ENCODE measurements at regions not wholly inside any gene's neighbourhood (a gene's known extent, or its start where the extent isn't known, plus 50 kb on each side); places are given as distances from the start of the nearest gene placed in this dataset.

- Histone ChIP-seq H3K9me3 (ENCODE audit: low read length) (no peaks in the 10 kb centered on the region; the same call in 1 of the 2 replicates), H3K79me2 (ENCODE audit: low read length) (no peaks in the 10 kb centered on the region)
- no peak for DNase-seq
Measured at GRCh38 chr5:126233256-126233655, 190.0 kb upstream of the GRAMD2B start.

GRCh38 chr5:126234563-126235195, 188.5 kb upstream of the GRAMD2B start:
- Histone ChIP-seq H3K9me3 (ENCODE audit: low read length) (no peaks in the 10 kb centered on the region), H3K4me2 (ENCODE audit: low read depth, low read length, poor library complexity, severe bottlenecking) (no peak overlapping the region), H3K9me2 (replicated peaks; ENCODE audit: insufficient read depth, low read length) (no peaks in the 10 kb centered on the region), H3K36me3 (ENCODE audit: insufficient read depth, low read length) (no peaks in the 10 kb centered on the region), H3K79me2 (ENCODE audit: low read length) (no peaks in the 10 kb centered on the region), H4K20me1 (ENCODE audit: insufficient read depth, low read depth, low read length) (no peaks in the 10 kb centered on the region), H3K27ac (ENCODE audit: low read length) (no peak overlapping the region), H2AFZ (ENCODE audit: low read length) (no peak overlapping the region), H3K4me3 (ENCODE audit: low read length) (no peak overlapping the region), H3K9ac (ENCODE audit: low read length) (no peak overlapping the region), H3K4me1 (ENCODE audit: low read length) (no peaks in the 10 kb centered on the region), H3K27me3 (ENCODE audit: low read length) (no peaks in the 10 kb centered on the region)
- DNase-seq, result peak; percentile 43

More at GRCh38 chr5:126233256-126233655, 190.0 kb upstream of the GRAMD2B start:
- Histone ChIP-seq H3K36me3 (ENCODE audit: insufficient read depth, low read length) (no peaks in the 10 kb centered on the region), H3K4me2 (ENCODE audit: low read depth, low read length, poor library complexity, severe bottlenecking) (no peak overlapping the region), H3K9ac (ENCODE audit: low read length) (no peak overlapping the region), H3K27ac (ENCODE audit: low read length) (no peak overlapping the region), H4K20me1 (ENCODE audit: insufficient read depth, low read depth, low read length) (no peaks in the 10 kb centered on the region), H3K4me3 (ENCODE audit: low read length) (no peak overlapping the region), H3K27me3 (ENCODE audit: low read length) (no peaks in the 10 kb centered on the region), H3K4me1 (ENCODE audit: low read length) (no peaks in the 10 kb centered on the region), H2AFZ (ENCODE audit: low read length) (no peak overlapping the region), H3K9me2 (replicated peaks; ENCODE audit: insufficient read depth, low read length) (no peaks in the 10 kb centered on the region)

DNA sequence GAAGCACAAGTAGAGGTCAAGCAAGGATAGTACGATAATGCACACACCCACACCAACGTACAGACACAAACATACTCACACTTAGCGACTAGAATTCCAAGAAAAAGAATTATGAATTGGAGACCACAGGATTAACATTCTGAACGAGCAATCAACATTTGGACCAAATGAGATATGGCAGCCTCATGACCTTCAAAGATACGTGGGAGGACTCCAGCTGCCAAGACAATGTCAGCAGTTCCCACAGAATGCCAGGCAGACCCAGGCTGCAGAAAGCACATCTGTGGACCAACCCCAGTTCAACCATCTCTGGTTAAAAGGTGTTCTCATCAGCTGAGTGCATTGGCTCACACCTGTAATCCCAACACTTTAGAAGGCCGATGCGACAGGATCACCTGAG, 187.6 kb upstream of the GRAMD2B start:
- H4K20me1 ChIP-seq (ENCODE audit: insufficient read depth, low read depth, low read length), result no peaks in the 10 kb centered on the region
- H2AFZ ChIP-seq (ENCODE audit: low read length), result no peak overlapping the region
- no peaks in the 10 kb centered on the region for H3K27me3 ChIP-seq (ENCODE audit: low read length)
- H3K9me3 ChIP-seq (ENCODE audit: low read length), result no peaks in the 10 kb centered on the region
- H3K4me2 ChIP-seq (ENCODE audit: low read depth, low read length, poor library complexity, severe bottlenecking), result no peak overlapping the region
- H3K9me2 ChIP-seq (replicated peaks; ENCODE audit: insufficient read depth, low read length), result no peaks in the 10 kb centered on the region
- DNase-seq, result no peak
- H3K36me3 ChIP-seq (ENCODE audit: insufficient read depth, low read length), result no peaks in the 10 kb centered on the region
- no peaks in the 10 kb centered on the region for H3K79me2 ChIP-seq (ENCODE audit: low read length)
- H3K4me3 ChIP-seq (ENCODE audit: low read length), result no peak overlapping the region
- no peaks in the 10 kb centered on the region for H3K4me1 ChIP-seq (ENCODE audit: low read length)
- no peak overlapping the region for H3K9ac ChIP-seq (ENCODE audit: low read length)
- no peak overlapping the region for H3K27ac ChIP-seq (ENCODE audit: low read length)

GRCh38 chr5:126236994-126237393, 186.2 kb upstream of the GRAMD2B start:
- Histone ChIP-seq H3K9ac (ENCODE audit: low read length) (no peak overlapping the region), H3K4me3 (ENCODE audit: low read length) (no peak overlapping the region), H3K9me3 (ENCODE audit: low read length) (no peaks in the 10 kb centered on the region), H2AFZ (ENCODE audit: low read length) (no peak overlapping the region), H3K36me3 (ENCODE audit: insufficient read depth, low read length) (no peaks in the 10 kb centered on the region), H3K4me2 (ENCODE audit: low read depth, low read length, poor library complexity, severe bottlenecking) (no peak overlapping the region), H3K4me1 (ENCODE audit: low read length) (no peaks in the 10 kb centered on the region), H3K27ac (ENCODE audit: low read length) (no peak overlapping the region), H3K27me3 (ENCODE audit: low read length) (no peaks in the 10 kb centered on the region), H3K9me2 (replicated peaks; ENCODE audit: insufficient read depth, low read length) (no peaks in the 10 kb centered on the region), H3K79me2 (ENCODE audit: low read length) (no peaks in the 10 kb centered on the region), H4K20me1 (ENCODE audit: insufficient read depth, low read depth, low read length) (no peaks in the 10 kb centered on the region)
- DNase-seq, result no peak

GRCh38 chr5:126248611-126249010, 174.6 kb upstream of the GRAMD2B start:
- Histone ChIP-seq H2AFZ (ENCODE audit: low read length) (no peak overlapping the region), H3K27ac (ENCODE audit: low read length) (no peak overlapping the region), H3K9me3 (ENCODE audit: low read length) (no peaks in the 10 kb centered on the region), H3K4me1 (ENCODE audit: low read length) (no peaks in the 10 kb centered on the region), H3K27me3 (ENCODE audit: low read length) (no peaks in the 10 kb centered on the region), H3K79me2 (ENCODE audit: low read length) (no peaks in the 10 kb centered on the region), H4K20me1 (ENCODE audit: insufficient read depth, low read depth, low read length) (no peaks in the 10 kb centered on the region), H3K36me3 (ENCODE audit: insufficient read depth, low read length) (no peaks in the 10 kb centered on the region), H3K9me2 (replicated peaks; ENCODE audit: insufficient read depth, low read length) (no peaks in the 10 kb centered on the region; the same call in 1 of the 2 replicates), H3K4me3 (ENCODE audit: low read length) (no peak overlapping the region), H3K9ac (ENCODE audit: low read length) (no peak overlapping the region), H3K4me2 (ENCODE audit: low read depth, low read length, poor library complexity, severe bottlenecking) (no peak overlapping the region)
- DNase-seq, result no peak

GRCh38 chr5:126251024-126251423, 172.2 kb upstream of the GRAMD2B start:
- H2AFZ ChIP-seq (ENCODE audit: low read length), result no peak overlapping the region
- H3K4me2 ChIP-seq (ENCODE audit: low read depth, low read length, poor library complexity, severe bottlenecking), result no peak overlapping the region
- H3K27ac ChIP-seq (ENCODE audit: low read length), result no peak overlapping the region
- no peaks in the 10 kb centered on the region for H3K9me3 ChIP-seq (ENCODE audit: low read length)
- no peaks in the 10 kb centered on the region; the same call in 1 of the 2 replicates for H3K9me2 ChIP-seq (replicated peaks; ENCODE audit: insufficient read depth, low read length)
- H3K27me3 ChIP-seq (ENCODE audit: low read length), result no peaks in the 10 kb centered on the region
- no peak overlapping the region for H3K9ac ChIP-seq (ENCODE audit: low read length)
- no peaks in the 10 kb centered on the region for H3K79me2 ChIP-seq (ENCODE audit: low read length)
- DNase-seq, result no peak
- no peaks in the 10 kb centered on the region for H3K4me1 ChIP-seq (ENCODE audit: low read length)
- H3K36me3 ChIP-seq (ENCODE audit: insufficient read depth, low read length), result no peaks in the 10 kb centered on the region
- no peaks in the 10 kb centered on the region for H4K20me1 ChIP-seq (ENCODE audit: insufficient read depth, low read depth, low read length)
- H3K4me3 ChIP-seq (ENCODE audit: low read length), result no peak overlapping the region

DNA sequence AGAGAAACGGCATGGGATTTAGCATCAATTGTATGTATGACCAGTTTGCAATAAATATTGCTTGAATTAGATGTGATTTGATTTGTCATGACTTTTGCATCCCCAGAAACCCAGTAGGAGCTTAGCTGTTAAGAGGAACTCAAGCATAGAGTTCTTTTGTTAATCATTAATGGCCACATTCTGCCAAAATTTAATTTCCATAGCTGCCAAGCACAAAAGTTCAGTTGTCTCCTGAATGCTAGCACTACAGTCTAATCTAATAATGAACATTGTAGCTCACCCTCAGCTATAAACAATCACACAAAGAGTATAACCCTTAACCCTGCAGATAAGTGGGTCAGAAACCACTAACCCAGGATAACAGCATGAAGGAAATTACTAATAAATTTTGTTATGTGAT, 169.8 kb upstream of the GRAMD2B start:
- H3K4me1 ChIP-seq (ENCODE audit: low read length), result no peaks in the 10 kb centered on the region
- no peaks in the 10 kb centered on the region; the same call in 1 of the 2 replicates for H3K9me2 ChIP-seq (replicated peaks; ENCODE audit: insufficient read depth, low read length)
- no peak overlapping the region for H3K27ac ChIP-seq (ENCODE audit: low read length)
- H3K4me3 ChIP-seq (ENCODE audit: low read length), result no peak overlapping the region
- no peak overlapping the region for H3K9ac ChIP-seq (ENCODE audit: low read length)
- no peaks in the 10 kb centered on the region for H3K27me3 ChIP-seq (ENCODE audit: low read length)
- H2AFZ ChIP-seq (ENCODE audit: low read length), result no peak overlapping the region
- no peaks in the 10 kb centered on the region for H4K20me1 ChIP-seq (ENCODE audit: insufficient read depth, low read depth, low read length)
- no peaks in the 10 kb centered on the region for H3K36me3 ChIP-seq (ENCODE audit: insufficient read depth, low read length)
- H3K79me2 ChIP-seq (ENCODE audit: low read length), result no peaks in the 10 kb centered on the region
- no peak for DNase-seq
- no peak overlapping the region for H3K4me2 ChIP-seq (ENCODE audit: low read depth, low read length, poor library complexity, severe bottlenecking)
- peaks cover 9% of the 10 kb centered on the region for H3K9me3 ChIP-seq (ENCODE audit: low read length)

DNA sequence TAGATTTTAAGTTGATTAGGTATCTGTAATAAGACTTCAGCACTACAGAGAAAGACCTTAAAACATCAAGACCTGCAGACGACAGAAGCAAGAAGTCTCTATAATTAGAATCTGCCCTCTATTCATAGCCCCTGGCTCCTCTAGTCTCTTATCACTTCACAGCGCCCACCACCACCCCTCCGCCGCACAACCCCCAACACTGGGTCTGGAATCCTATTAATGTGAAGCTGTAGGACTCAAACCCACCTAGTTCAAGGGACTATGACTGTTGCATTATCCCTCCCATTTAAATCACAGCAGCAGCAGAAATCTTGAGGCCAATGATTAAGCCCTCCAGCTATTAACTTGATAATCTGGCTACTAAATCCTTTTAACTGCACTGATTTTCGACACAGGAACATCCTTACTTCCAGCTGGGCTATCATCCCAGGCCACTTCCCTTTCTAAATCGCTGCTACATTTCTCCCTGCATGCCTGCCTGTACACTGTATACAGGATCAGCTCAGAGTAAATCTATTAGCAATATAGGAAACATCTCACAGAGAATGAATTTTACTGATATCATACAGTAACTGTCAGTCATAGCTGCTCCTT, 159.5 kb upstream of the GRAMD2B start:
- no peaks in the 10 kb centered on the region for H3K4me1 ChIP-seq (ENCODE audit: low read length)
- no peak overlapping the region for H3K4me3 ChIP-seq (ENCODE audit: low read length)
- no peak overlapping the region for H3K9ac ChIP-seq (ENCODE audit: low read length)
- DNase-seq, result no peak
- H3K4me2 ChIP-seq (ENCODE audit: low read depth, low read length, poor library complexity, severe bottlenecking), result no peak overlapping the region
- H3K9me2 ChIP-seq (replicated peaks; ENCODE audit: insufficient read depth, low read length), result no peaks in the 10 kb centered on the region
- H3K27ac ChIP-seq (ENCODE audit: low read length), result no peak overlapping the region
- no peaks in the 10 kb centered on the region for H3K9me3 ChIP-seq (ENCODE audit: low read length)
- no peaks in the 10 kb centered on the region for H3K36me3 ChIP-seq (ENCODE audit: insufficient read depth, low read length)
- no peaks in the 10 kb centered on the region for H3K27me3 ChIP-seq (ENCODE audit: low read length)
- H2AFZ ChIP-seq (ENCODE audit: low read length), result no peak overlapping the region
- no peaks in the 10 kb centered on the region for H4K20me1 ChIP-seq (ENCODE audit: insufficient read depth, low read depth, low read length)
- no peaks in the 10 kb centered on the region for H3K79me2 ChIP-seq (ENCODE audit: low read length)

All from Karpas-422 (cell line).